ENCODE measurements at regions not wholly inside any gene's neighbourhood (a gene's known extent, or its start where the extent isn't known, plus 50 kb on each side); places are given as distances from the start of the nearest gene placed in this dataset.
"Not testable (repeated sequence)": the region's sequence is repeated elsewhere in the genome, so short reads cannot be mapped to it uniquely, and the experiment has no call there.

DNA sequence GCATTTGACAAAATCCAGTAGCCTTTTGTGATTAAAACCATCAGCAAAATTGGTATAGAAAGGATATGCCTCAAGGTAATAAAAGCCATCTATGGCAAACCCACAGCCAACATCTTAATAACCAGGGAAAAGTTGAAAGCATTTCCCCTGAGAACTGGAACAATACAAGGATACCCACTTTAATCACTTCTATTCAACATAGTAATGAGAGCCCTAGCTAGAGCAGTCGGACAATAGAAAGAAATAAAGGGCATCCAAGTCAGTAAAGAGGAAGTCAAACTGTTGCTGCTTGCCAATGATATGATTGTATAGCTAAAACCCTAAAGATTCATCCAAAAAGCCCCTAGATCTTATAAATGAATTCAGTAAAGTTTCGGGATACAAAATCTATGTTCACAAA is 1510.3 kb downstream of the PCDH9 start:
- no peak for TF ChIP-seq POLR2A (IDR thresholded peaks at IDR 0.05; ENCODE audit: low read depth, low read length)
- DNase-seq (ENCODE audit: insufficient read length, low spot score), result no peak
- FAIRE-seq, result no peak

GRCh38 chr13:65710514-65710913 is 1519.6 kb downstream of the PCDH9 start:
- no peak for TF ChIP-seq POLR2A (IDR thresholded peaks at IDR 0.05; ENCODE audit: low read depth, low read length)
- FAIRE-seq (no peak), DNase-seq (ENCODE audit: insufficient read length, low spot score) (no peak)

GRCh38 chr13:65697843-65698242 is 1532.3 kb downstream of the PCDH9 start:
- no peak for TF ChIP-seq POLR2A (IDR thresholded peaks at IDR 0.05; ENCODE audit: low read depth, low read length)
- DNase-seq (ENCODE audit: insufficient read length, low spot score) (no peak), FAIRE-seq (no peak)

DNA sequence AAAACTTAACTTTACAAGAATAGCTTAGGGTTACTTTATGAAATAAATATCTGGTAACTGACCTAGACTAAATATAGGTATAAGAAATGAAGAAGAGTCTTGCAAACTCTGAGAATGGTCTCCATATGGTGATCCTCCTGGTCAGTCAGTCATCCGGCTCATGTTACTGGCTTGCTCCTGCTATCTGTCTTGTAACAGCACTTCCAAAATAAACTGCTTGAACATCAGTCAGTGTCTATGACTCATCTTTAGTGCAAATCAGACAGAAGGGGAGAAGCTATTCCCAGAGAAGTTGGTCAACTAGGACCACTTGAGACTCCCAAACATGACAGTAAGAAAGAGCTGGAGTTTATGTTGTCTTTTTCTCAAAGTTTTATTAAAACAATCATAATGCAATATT is 1550.9 kb downstream of the PCDH9 start:
- FAIRE-seq, result no peak
- no peak for TF ChIP-seq POLR2A (IDR thresholded peaks at IDR 0.05; ENCODE audit: low read depth, low read length)

GRCh38 chr13:65677906-65678305 is 1552.2 kb downstream of the PCDH9 start:
- no peak for TF ChIP-seq POLR2A (IDR thresholded peaks at IDR 0.05; ENCODE audit: low read depth, low read length)
- DNase-seq (ENCODE audit: insufficient read length, low spot score) (no peak), FAIRE-seq (no peak)

More for the DNA sequence above, 1550.9 kb downstream of the PCDH9 start:
- no peak for DNase-seq (ENCODE audit: insufficient read length, low spot score)

DNA sequence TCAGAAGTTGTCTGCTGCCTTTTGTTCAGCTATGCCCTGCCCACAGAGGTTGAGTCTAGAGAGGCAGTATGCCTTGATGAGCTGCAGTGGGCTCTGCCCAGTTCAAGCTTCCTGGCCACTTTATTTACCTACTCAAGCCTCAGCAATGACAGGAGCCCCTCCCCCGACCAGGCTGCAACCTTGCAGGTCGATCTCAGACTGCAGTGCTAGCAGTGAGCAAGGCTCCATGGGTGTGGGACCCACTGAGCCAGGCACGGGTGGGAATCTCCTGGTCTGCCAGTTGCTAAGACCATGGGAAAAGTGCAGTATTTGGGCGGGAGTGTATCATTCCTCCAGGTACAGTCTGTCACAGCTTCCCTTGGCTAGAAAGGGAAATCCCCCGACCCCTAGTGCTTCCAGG is 1554.8 kb downstream of the PCDH9 start:
- not testable (repeated sequence) for DNase-seq (ENCODE audit: insufficient read length, low spot score); FAIRE-seq

DNA sequence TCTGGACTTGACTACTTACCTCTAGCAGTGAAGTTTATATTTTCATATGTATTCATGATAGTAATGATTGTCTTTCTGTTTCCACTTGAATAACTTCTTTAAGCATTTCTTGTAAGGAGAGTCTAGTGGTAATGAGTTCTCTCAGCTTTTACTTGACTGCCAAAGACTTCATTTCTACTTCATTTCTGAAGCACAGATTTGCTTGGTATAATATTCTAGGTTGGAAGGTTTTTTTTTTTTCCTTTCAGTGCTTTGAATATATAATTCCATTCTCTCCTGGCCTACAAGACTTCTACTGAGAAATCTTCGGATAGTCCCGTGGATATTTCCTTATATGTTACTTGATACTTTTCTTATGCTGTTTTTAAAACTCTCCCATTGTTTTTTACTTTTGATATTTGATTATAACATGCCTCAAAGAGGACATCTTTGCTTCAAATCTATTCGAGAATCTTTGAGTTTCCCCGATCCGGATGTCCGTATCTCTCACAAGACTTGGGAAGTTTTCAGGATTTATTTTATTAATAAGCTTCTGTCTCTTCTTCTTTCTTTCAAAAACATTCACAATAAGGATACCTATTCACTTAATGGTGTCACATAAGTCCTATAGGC is 1560.0 kb downstream of the PCDH9 start:
- DNase-seq (ENCODE audit: insufficient read length, low spot score), result no peak
- FAIRE-seq, result no peak
- no peak for TF ChIP-seq POLR2A (IDR thresholded peaks at IDR 0.05; ENCODE audit: low read depth, low read length)

DNA sequence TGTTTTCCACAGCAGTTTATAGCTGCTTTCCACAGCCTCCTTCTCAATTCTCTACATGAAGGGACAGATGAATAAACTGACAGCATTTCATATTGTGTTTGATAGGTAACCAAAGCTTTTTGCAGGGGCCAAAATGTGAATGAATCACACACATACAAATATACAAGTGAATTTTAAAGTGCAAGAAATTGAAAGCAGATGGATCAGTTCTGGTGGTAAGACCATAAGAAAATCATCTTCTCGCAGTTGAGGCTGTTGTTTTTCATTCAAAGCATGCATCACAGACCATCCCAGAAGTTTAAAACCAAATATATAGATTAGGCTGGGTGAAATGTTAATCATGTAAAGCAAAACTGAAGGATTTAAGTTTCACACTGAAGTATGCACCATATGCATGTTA is 1569.4 kb downstream of the PCDH9 start:
- DNase-seq (ENCODE audit: insufficient read length, low spot score) (no peak), FAIRE-seq (no peak)
- TF ChIP-seq POLR2A (IDR thresholded peaks at IDR 0.05; ENCODE audit: low read depth, low read length), result no peak

GRCh38 chr13:65656740-65657329 is 1573.3 kb downstream of the PCDH9 start:
- no peak for TF ChIP-seq POLR2A (IDR thresholded peaks at IDR 0.05; ENCODE audit: low read depth, low read length)
- no peak for FAIRE-seq
- no peak for DNase-seq (ENCODE audit: insufficient read length, low spot score)

DNA sequence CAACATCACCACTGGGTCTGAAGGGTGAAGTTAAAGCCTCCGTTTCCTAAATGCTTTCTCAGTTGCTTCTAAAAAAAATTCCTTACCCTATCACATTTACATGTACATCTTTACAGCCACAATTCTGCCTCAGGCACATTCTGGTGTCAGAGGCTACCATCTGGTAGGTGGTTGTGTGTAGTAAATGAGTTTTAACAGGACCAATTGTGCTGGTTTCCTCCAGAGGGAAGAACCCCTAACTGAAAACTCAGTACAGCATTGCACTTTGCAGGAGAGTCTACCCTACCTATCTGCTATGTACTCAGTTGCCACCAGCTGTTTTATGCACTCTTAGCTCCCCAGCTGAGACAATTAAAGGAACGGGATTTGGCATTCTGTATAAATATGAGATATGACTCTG is 1576.5 kb downstream of the PCDH9 start:
- DNase-seq (ENCODE audit: insufficient read length, low spot score) (no peak), FAIRE-seq (no peak)

DNA sequence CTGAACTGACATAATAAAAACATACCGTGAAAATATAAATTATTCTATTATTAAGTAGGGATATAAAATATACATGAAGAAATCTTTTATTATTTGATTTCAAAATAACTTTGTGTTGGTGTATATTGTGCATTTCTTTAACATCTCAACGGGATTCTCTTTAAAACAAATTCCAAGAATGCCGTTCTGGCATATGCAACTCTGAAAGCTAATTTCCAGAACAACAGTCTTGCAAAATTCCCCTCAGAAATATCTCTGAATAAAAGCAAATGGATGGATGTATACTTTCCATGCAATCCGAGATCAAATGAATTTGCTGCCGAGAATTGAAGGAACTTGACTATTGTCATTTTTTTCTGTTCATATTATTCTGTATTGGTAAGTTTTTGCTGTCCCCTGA is 1579.8 kb downstream of the PCDH9 start:
- no peak for DNase-seq (ENCODE audit: insufficient read length, low spot score)
- no peak for TF ChIP-seq POLR2A (IDR thresholded peaks at IDR 0.05; ENCODE audit: low read depth, low read length)
- no peak for FAIRE-seq

More for the DNA sequence above, 1576.5 kb downstream of the PCDH9 start:
- TF ChIP-seq POLR2A (IDR thresholded peaks at IDR 0.05; ENCODE audit: low read depth, low read length), result no peak

DNA sequence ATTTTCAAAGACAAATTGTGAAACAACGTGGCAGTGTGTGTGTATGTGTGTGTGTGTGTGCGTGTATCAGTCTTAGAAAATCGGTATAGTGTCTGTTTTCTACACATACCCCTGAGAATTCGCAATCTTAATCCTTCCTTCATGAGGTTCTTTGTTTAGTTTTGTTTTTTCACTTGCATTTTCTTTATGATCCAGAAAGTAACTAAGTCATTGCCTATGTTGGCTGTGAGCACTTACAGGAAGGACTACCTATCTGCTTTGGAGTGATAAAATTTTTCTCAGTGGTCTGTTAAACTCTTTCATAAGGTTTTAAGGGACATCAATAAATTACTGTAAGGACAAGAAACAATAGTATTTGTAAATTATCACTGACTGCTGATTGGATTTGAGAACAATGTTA is 1587.1 kb downstream of the PCDH9 start:
- TF ChIP-seq POLR2A (IDR thresholded peaks at IDR 0.05; ENCODE audit: low read depth, low read length), result no peak
- no peak for FAIRE-seq
- no peak for DNase-seq (ENCODE audit: insufficient read length, low spot score)

DNA sequence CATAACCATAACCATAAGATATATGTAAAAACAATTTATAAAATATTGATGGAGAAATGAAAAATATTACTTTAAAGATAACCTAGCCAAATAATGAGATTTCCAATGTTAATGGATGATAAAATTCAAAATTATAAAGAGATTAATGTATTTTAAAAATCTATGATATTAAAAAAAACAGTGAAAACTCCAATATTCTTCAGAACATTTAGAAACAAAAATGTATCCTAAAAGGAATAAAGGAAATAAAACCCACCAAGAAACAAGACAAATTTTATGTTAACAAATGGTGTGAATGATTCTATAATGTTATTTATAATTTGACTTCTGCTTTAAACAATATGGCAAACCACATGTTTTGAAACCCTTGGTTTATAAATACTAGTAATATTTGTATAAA is 1587.8 kb downstream of the PCDH9 start:
- DNase-seq (ENCODE audit: insufficient read length, low spot score) (no peak), FAIRE-seq (no peak)
- TF ChIP-seq POLR2A (IDR thresholded peaks at IDR 0.05; ENCODE audit: low read depth, low read length), result no peak

- TF ChIP-seq POLR2A (IDR thresholded peaks at IDR 0.05; ENCODE audit: low read depth, low read length), result no peak
- FAIRE-seq (peak; percentile 88), DNase-seq (ENCODE audit: insufficient read length, low spot score) (no peak)
Measured at GRCh38 chr13:65638572-65639168, 1591.5 kb downstream of the PCDH9 start.

- FAIRE-seq (no peak), DNase-seq (ENCODE audit: insufficient read length, low spot score) (no peak)
- TF ChIP-seq POLR2A (IDR thresholded peaks at IDR 0.05; ENCODE audit: low read depth, low read length), result no peak
Measured at GRCh38 chr13:65633806-65634205, 1596.3 kb downstream of the PCDH9 start.

Measured in H54 (cell line).